GM13976 (cell line): ENCODE measurements at regions not wholly inside any gene's neighbourhood (a gene's known extent, or its start where the extent isn't known, plus 50 kb on each side); places are given as distances from the start of the nearest gene placed in this dataset.

Source experiments
- DNase-seq: peaks from one replicate; pipeline ENCODE4 v3.0.0; 2012; ENCODE audit warnings: low spot score
- in situ Hi-C: fragments of 300-500 bp; cut with MboI; formaldehyde crosslinking; loops from one replicate; pipeline ENCODE4 v1.12.0; 2022; ENCODE audit warnings: low sequenced_read_pairs, mixed read lengths, inconsistent platforms; ENCODE audit not compliant: unreplicated experiment
- TF ChIP-seq, protein P1 (sequence below): IDR thresholded peaks from 2 replicates; pipeline ENCODE4 v1.5.1; 2012; ENCODE audit warnings: borderline replicate concordance, mild to moderate bottlenecking; ENCODE audit not compliant: insufficient read depth; ENCODE audit errors: extremely low read depth, missing control alignments, control extremely low read depth

DNA sequence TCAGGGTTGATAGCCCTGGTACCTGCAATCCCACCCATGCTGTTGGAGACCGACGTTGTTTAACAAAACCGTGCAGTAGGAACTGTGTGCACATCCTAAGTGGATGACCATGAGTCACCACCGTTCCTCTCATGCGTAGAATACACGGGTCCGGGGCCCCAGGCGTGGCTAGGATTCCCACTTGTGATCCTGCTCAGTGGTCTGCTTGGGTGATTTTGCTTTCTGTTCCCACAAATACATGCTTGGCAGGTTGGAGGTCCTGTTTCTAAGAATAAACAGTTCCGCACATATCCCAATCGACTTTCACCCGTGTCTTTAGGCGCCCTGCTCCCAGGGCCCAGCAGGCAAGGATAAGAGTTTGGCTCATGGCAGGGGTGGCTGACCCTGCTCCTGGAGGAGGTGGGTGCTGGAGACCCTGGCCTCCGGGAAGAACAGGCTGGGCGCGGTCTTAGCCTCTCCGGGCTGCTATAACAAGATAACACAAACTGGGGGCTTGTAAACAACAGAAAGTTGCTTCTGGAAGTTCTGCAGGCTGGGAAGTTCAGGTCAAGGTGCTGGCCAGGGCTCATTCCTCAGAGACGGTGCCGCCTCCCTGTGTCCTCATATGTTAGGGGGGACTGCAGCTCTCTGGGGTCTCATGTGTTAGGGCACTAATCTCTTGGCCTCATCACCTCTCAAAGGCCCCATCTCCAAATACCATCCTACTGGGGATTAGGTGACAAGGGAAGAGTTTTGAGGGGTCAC, 1028.3 kb downstream of the BRD1 start:
- TF ChIP-seq, protein P1, sequence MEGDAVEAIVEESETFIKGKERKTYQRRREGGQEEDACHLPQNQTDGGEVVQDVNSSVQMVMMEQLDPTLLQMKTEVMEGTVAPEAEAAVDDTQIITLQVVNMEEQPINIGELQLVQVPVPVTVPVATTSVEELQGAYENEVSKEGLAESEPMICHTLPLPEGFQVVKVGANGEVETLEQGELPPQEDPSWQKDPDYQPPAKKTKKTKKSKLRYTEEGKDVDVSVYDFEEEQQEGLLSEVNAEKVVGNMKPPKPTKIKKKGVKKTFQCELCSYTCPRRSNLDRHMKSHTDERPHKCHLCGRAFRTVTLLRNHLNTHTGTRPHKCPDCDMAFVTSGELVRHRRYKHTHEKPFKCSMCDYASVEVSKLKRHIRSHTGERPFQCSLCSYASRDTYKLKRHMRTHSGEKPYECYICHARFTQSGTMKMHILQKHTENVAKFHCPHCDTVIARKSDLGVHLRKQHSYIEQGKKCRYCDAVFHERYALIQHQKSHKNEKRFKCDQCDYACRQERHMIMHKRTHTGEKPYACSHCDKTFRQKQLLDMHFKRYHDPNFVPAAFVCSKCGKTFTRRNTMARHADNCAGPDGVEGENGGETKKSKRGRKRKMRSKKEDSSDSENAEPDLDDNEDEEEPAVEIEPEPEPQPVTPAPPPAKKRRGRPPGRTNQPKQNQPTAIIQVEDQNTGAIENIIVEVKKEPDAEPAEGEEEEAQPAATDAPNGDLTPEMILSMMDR, result no peak
- in situ Hi-C loops, result no loop called here
- DNase-seq, result no peak

DNA sequence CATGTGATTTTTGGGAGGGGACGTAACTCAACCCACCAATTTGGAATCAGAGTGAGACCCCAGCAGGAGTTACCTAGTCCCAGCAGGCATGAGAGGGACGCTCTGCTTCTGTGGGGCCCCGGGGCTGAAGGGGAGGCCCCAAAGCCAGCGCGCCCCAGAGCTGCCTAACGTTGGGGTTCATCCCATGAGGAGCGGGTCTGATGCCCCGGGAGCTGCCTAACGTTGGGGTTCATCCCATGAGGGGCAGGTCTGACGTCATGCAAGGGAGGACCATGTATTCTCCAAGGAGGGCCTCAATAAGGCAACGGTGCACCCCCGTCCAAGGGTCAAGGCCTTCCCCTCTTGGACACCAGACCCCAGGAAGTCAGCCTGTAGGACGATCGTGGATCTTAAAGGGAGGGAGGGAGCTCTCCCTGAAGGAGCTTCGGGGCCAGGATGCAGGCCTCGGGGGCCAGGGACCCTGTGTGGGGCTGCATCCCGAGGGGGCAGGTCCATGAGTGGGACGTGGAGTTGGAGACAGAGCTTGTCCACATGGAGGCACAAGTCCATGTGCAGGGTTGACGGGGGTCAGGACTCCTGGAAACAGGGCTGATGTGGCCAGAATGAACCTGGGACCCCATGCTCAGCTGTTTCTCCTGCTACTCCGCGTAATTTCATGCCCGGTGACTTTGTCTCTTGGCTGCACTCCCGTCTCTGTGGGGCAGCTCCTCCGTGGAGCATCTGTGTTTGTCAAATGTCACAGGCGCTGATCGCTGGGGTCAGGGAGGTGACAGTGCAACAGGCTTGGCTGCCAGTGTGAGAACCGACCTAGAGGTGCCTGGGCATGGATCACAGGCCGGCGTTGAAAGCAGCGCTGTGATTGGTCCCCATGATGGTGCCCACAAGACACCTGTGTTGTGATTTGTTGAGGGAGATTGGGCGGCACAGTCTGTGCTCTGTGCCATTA, 1029.1 kb downstream of the BRD1 start:
- in situ Hi-C loops, result no loop called here
- TF ChIP-seq, protein P1, result no peak
- no peak for DNase-seq

DNA sequence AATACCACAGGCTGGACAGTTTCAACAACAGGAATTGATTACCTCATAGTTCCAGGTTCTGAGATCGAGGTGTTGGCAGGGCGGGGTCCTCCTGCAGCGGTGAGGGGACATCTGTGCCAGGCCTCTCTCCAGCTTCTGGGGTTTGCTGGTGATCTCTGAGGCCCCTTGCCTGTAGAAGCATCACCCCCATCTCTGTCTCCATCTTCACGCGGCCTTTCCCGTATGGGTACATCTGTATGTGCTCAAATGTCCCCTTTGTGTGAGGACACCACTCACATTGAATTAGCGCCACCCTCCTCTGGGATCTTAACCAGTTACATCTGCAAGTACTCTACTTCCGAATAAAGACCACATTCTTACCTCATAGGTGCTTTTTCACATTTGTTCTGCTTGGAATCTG, 1029.9 kb downstream of the BRD1 start:
- in situ Hi-C loops, result no loop called here
- no peak for DNase-seq
- TF ChIP-seq, protein P1, result no peak

DNA sequence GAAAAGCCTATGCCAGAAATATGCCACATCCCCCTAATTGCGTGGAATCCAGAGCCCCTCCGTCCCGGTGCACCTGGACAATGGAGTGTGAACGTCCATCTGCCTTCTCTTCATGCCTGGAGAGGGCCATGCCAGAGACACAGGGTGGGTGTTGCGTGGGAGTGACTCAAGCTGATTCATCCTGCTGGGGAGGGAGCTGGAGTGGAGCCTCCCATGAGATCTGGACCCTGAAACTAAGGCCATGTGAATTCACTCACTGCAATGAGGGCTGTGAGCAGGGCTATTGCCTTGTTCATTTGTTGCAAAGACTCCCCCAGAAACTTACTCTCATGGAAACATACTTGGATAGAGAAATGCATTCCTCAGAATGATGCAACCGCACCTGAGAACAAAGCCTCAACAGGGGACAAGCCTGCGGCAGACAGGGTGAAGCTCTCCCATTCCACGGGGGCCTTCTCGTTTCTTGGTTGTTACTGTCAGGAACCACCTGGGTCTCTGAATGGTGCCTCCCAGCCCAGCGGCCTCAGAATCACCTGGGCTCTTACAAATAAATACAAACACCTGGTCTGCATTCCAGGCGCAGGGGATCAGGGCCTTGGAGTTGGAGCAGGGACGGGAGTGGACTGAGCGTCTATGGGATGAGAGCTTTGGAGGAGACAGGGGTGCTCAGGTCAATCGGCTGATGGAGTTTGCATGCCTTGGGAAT, 1031.2 kb downstream of the BRD1 start:
- TF ChIP-seq, protein P1, result no peak
- no peak for DNase-seq
- in situ Hi-C loops, result no loop called here

DNA sequence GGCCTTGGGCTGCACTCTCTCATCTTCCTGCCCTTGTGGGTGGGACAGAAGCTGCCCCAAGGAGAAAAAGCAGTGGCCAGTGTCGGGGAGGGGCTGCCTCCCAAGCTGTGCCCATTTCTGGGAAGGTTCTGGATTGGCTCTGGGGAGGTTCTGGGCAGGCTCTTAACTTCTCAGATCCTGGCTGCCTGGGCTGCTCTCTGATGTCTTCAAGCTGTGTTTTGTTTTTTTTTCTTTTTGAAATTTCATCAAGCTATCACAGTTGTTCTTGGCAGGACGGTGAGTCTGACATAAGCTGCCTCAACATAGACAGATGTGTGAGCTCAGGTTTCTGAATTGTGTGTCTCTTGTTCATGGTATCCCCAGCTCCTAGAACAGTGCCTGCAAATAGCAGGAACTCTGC, 1032.0 kb downstream of the BRD1 start:
- TF ChIP-seq, protein P1, result no peak
- DNase-seq, result no peak
- in situ Hi-C loops, result no loop called here

DNA sequence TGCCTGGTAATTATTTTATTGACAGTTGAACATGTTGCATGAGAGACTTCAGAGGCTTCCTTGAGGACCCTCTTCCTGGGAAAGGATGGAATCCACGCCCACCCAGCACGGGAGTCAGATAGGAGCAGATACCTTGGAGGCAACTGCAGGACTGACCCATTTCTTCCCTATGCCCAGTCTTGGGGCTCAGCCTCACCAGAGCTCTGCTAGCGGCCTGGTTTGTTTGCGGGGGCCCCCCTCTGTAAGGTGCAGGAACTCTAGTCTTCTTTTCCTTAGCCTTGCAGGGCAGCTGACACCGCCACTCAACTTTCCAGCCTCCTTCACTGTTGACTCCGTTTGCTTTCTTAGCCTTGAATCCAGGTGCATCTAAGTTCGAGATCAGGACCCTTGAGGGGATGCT, 1032.8 kb downstream of the BRD1 start:
- no peak for DNase-seq
- TF ChIP-seq, protein P1, result no peak
- in situ Hi-C loops, result no loop called here
